Central memory CD8-positive, alpha-beta T cell (primary cell): ENCODE measurements at regions not wholly inside any gene's neighbourhood (a gene's known extent, or its start where the extent isn't known, plus 50 kb on each side); places are given as distances from the start of the nearest gene placed in this dataset.

Experiments
- ATAC-seq: fragments of 150-1000 bp; cut with Tn5 transposase; replicated peaks from 2 replicates; pipeline ENCODE4 v1.10.0; 2022; ENCODE audit warnings: mild to moderate bottlenecking, moderate FRiP score, moderate number of reproducible peaks; ENCODE audit not compliant: poor library complexity, severe bottlenecking; ENCODE audit errors: extremely low read depth
- DNase-seq, 2 donors: peaks; one replicate each; pipeline ENCODE4 v3.0.0; 2021; ENCODE audit warnings: low spot score in 2 of 2
- H3K27ac Mint-ChIP-seq: one replicate; pipeline ENCODE4 v1.8.0; 2022; ENCODE audit warnings: low read depth, mild to moderate bottlenecking, moderate library complexity, mixed read lengths
- H3K27me3 Mint-ChIP-seq: one replicate; pipeline ENCODE4 v1.8.0; 2022; ENCODE audit warnings: mixed read lengths
- H3K36me3 Mint-ChIP-seq: one replicate; pipeline ENCODE4 v1.8.0; 2022; ENCODE audit warnings: mild to moderate bottlenecking, moderate library complexity, mixed read lengths; ENCODE audit not compliant: insufficient read depth
- H3K4me1 Mint-ChIP-seq: one replicate; pipeline ENCODE4 v1.8.0; 2022; ENCODE audit warnings: mixed read lengths
- H3K4me3 Mint-ChIP-seq: one replicate; pipeline ENCODE4 v1.8.0; 2022; ENCODE audit warnings: mild to moderate bottlenecking, moderate library complexity, mixed read lengths
- H3K9me3 Mint-ChIP-seq: one replicate; pipeline ENCODE4 v1.8.0; 2022; ENCODE audit warnings: mixed read lengths

DNA sequence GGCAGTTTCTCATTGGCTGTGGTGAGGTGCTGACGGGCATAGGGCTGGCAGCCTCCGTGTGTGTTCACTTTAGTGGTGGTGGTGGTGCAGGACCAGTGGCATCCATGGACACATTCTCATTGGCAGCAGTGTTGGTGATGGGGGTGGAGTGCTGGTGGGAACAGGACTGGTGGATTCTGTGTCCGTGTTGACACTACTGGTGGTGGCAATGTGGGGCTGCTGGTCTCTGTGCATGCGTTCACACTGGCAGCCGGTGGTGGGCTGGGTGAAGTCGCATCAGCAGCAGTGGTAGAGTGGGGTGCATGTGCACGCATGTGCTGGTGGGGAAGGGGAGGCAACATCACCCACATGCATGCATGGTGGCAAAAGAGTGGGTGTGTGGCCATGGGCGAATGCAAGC, 1471.4 kb upstream of the PCDH20 start:
- H3K4me3 Mint-ChIP-seq: no peak overlapping the region
- no peaks in the 10 kb centered on the region for H3K36me3 Mint-ChIP-seq
- H3K4me1 Mint-ChIP-seq: no peaks in the 10 kb centered on the region
- H3K9me3 Mint-ChIP-seq: peaks cover 18% of the 10 kb centered on the region
- ATAC-seq (no peak), DNase-seq (no peak)
- no peak overlapping the region for H3K27ac Mint-ChIP-seq
- H3K27me3 Mint-ChIP-seq: no peaks in the 10 kb centered on the region

GRCh38 chr13:62879071-62879470, 1463.4 kb upstream of the PCDH20 start:
- no peaks in the 10 kb centered on the region for H3K36me3 Mint-ChIP-seq

GRCh38 chr13:62875118-62875640, 1459.5 kb upstream of the PCDH20 start:
- no peaks in the 10 kb centered on the region for H3K36me3 Mint-ChIP-seq
- no peaks in the 10 kb centered on the region for H3K27me3 Mint-ChIP-seq
- H3K9me3 Mint-ChIP-seq: peaks cover 11% of the 10 kb centered on the region
- ATAC-seq (no peak), DNase-seq (no peak)
- H3K4me3 Mint-ChIP-seq: no peak overlapping the region
- no peaks in the 10 kb centered on the region for H3K4me1 Mint-ChIP-seq
- H3K27ac Mint-ChIP-seq: no peak overlapping the region

More at GRCh38 chr13:62879071-62879470, 1463.4 kb upstream of the PCDH20 start:
- ATAC-seq: no peak
- Mint-ChIP-seq H3K4me1 (no peaks in the 10 kb centered on the region), H3K9me3 (peaks cover 33% of the 10 kb centered on the region), H3K27ac (no peak overlapping the region), H3K27me3 (no peaks in the 10 kb centered on the region), H3K4me3 (no peak overlapping the region)
- DNase-seq: no peak

DNA sequence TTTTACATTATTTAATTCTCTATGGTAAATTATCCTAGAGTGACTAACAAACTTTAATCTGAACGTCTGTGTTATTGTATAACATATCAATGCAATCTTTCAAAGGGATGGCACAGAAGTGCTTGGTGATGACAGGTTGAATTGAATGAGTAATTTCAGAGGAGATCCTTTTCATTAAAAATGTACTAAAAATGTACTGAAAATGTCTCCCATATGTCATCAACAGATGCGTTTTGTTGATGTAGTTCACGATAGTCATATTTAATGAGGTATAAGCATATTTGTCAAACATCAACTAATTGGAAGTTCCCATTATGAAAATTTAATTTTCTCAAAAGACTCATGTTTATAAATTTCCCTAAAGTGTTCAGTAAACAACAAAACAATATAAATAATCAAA, 1434.7 kb upstream of the PCDH20 start:
- Mint-ChIP-seq H3K27ac (no peak overlapping the region), H3K4me1 (no peaks in the 10 kb centered on the region), H3K4me3 (no peak overlapping the region), H3K36me3 (no peaks in the 10 kb centered on the region), H3K27me3 (no peaks in the 10 kb centered on the region), H3K9me3 (peaks cover 32% of the 10 kb centered on the region)
- DNase-seq (no peak), ATAC-seq (no peak)

- ATAC-seq: no peak
- H3K9me3 Mint-ChIP-seq: peaks cover 20% of the 10 kb centered on the region
- no peaks in the 10 kb centered on the region for H3K36me3 Mint-ChIP-seq
- DNase-seq: no peak
- no peak overlapping the region for H3K4me3 Mint-ChIP-seq
- no peaks in the 10 kb centered on the region for H3K27me3 Mint-ChIP-seq
- H3K27ac Mint-ChIP-seq: no peak overlapping the region
- H3K4me1 Mint-ChIP-seq: no peaks in the 10 kb centered on the region
These were observed 1431.9 kb upstream of the PCDH20 start for GRCh38 chr13:62847520-62847919.

GRCh38 chr13:62846302-62846701, 1430.7 kb upstream of the PCDH20 start:
- H3K4me1 Mint-ChIP-seq: no peaks in the 10 kb centered on the region
- no peak overlapping the region for H3K4me3 Mint-ChIP-seq
- no peaks in the 10 kb centered on the region for H3K27me3 Mint-ChIP-seq
- peaks cover 26% of the 10 kb centered on the region for H3K9me3 Mint-ChIP-seq
- DNase-seq (no peak), ATAC-seq (no peak)
- H3K36me3 Mint-ChIP-seq: no peaks in the 10 kb centered on the region
- no peak overlapping the region for H3K27ac Mint-ChIP-seq

DNA sequence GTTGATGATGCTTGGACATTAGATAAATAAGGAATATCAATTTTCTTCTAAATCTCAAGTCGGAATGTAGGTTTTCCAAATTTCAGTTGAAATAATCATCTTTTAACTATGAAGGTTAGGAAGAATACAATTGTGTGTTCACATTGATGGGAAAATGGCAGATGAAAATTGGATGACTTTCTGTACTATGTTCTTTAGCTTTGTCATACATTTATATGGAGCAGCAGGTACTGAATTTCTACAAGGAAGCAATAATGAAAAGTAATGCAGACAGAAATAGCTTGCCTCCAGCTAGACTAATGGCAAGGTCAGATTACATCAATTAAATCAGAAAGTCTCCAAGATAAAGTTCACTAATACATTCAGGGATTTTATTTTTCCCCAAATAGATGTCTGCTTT, 1423.7 kb upstream of the PCDH20 start:
- H3K36me3 Mint-ChIP-seq: no peaks in the 10 kb centered on the region

GRCh38 chr13:62838929-62839328, 1423.3 kb upstream of the PCDH20 start:
- Mint-ChIP-seq H3K27ac (no peak overlapping the region), H3K4me1 (no peaks in the 10 kb centered on the region), H3K9me3 (peaks cover 14% of the 10 kb centered on the region), H3K36me3 (no peaks in the 10 kb centered on the region), H3K4me3 (no peak overlapping the region), H3K27me3 (no peaks in the 10 kb centered on the region)
- ATAC-seq (no peak), DNase-seq (no peak)

More for the DNA sequence above, 1423.7 kb upstream of the PCDH20 start:
- ATAC-seq (no peak), DNase-seq (no peak)
- Mint-ChIP-seq H3K4me3 (no peak overlapping the region), H3K9me3 (peaks cover 14% of the 10 kb centered on the region), H3K27ac (no peak overlapping the region), H3K27me3 (no peaks in the 10 kb centered on the region), H3K4me1 (no peaks in the 10 kb centered on the region)

GRCh38 chr13:62837895-62838294, 1422.2 kb upstream of the PCDH20 start:
- ATAC-seq: no peak
- no peak overlapping the region for H3K27ac Mint-ChIP-seq
- peaks cover 14% of the 10 kb centered on the region for H3K9me3 Mint-ChIP-seq
- H3K36me3 Mint-ChIP-seq: no peaks in the 10 kb centered on the region
- H3K27me3 Mint-ChIP-seq: no peaks in the 10 kb centered on the region
- no peak for DNase-seq
- no peaks in the 10 kb centered on the region for H3K4me1 Mint-ChIP-seq
- no peak overlapping the region for H3K4me3 Mint-ChIP-seq

GRCh38 chr13:62829486-62829885, 1413.8 kb upstream of the PCDH20 start:
- H3K4me1 Mint-ChIP-seq: no peaks in the 10 kb centered on the region
- H3K27ac Mint-ChIP-seq: no peak overlapping the region
- no peak for DNase-seq
- ATAC-seq: no peak
- H3K27me3 Mint-ChIP-seq: no peaks in the 10 kb centered on the region
- H3K36me3 Mint-ChIP-seq: no peaks in the 10 kb centered on the region
- peaks cover 23% of the 10 kb centered on the region for H3K9me3 Mint-ChIP-seq
- H3K4me3 Mint-ChIP-seq: no peak overlapping the region

DNA sequence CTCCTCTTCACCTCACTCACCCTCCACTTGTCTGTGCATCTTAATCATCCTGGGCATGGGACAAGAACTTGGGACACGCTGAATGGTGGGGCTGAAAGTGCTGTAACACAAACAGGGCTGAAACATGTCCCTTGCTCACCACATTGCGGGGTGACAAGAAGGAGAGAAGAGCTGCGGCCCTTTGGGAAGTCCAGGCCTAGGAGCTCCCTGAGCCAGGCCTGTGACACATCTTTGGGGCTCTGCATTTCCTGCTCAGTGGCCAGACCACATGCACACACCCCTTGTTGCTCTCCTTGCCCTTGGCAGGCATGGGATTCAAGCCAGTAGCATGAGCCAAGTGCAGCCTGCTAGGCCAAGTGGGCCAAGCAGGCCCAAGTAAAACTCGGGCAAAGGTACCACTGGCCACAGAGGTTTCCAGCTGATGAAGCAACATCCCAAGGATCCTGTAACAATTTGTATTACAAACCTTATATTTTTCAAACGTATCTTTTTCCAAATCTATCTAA, 1384.3 kb upstream of the PCDH20 start:
- ATAC-seq: no peak
- Mint-ChIP-seq H3K4me3 (no peak overlapping the region), H3K27ac (no peak overlapping the region), H3K9me3 (peaks cover 14% of the 10 kb centered on the region), H3K4me1 (no peaks in the 10 kb centered on the region), H3K36me3 (no peaks in the 10 kb centered on the region), H3K27me3 (no peaks in the 10 kb centered on the region)
- DNase-seq: no peak

GRCh38 chr13:62799038-62799535, 1383.4 kb upstream of the PCDH20 start:
- ATAC-seq: no peak
- Mint-ChIP-seq H3K27ac (no peak overlapping the region), H3K4me3 (no peak overlapping the region), H3K9me3 (peaks cover 14% of the 10 kb centered on the region), H3K36me3 (no peaks in the 10 kb centered on the region), H3K27me3 (no peaks in the 10 kb centered on the region), H3K4me1 (no peaks in the 10 kb centered on the region)
- no peak for DNase-seq

GRCh38 chr13:62793850-62794249, 1378.2 kb upstream of the PCDH20 start:
- no peaks in the 10 kb centered on the region for H3K4me1 Mint-ChIP-seq
- H3K9me3 Mint-ChIP-seq: peaks cover 27% of the 10 kb centered on the region
- no peaks in the 10 kb centered on the region for H3K27me3 Mint-ChIP-seq
- no peak overlapping the region for H3K4me3 Mint-ChIP-seq
- H3K27ac Mint-ChIP-seq: no peak overlapping the region
- DNase-seq: no peak
- no peaks in the 10 kb centered on the region for H3K36me3 Mint-ChIP-seq
- no peak for ATAC-seq
